Osteocyte (in vitro differentiated cells): ENCODE measurements at regions not wholly inside any gene's neighbourhood (a gene's known extent, or its start where the extent isn't known, plus 50 kb on each side); places are given as distances from the start of the nearest gene placed in this dataset.

ENCODE experiments used
- DNase-seq: peaks from one replicate; pipeline ENCODE4 v3.0.0; 2021; ENCODE audit warnings: mixed read lengths; ENCODE audit not compliant: unreplicated experiment; ENCODE audit errors: extremely low spot score
- H3K27ac Mint-ChIP-seq: one replicate; pipeline ENCODE4 v1.8.0; 2021; ENCODE audit warnings: mild to moderate bottlenecking, mixed read lengths; ENCODE audit not compliant: unreplicated experiment
- H3K27me3 Mint-ChIP-seq: one replicate; pipeline ENCODE4 v1.8.0; 2021; ENCODE audit warnings: mixed read lengths; ENCODE audit not compliant: unreplicated experiment
- H3K36me3 Mint-ChIP-seq: one replicate; pipeline ENCODE4 v1.8.0; 2021; ENCODE audit warnings: mixed read lengths; ENCODE audit not compliant: unreplicated experiment
- H3K4me1 Mint-ChIP-seq: one replicate; pipeline ENCODE4 v1.8.0; 2021; ENCODE audit warnings: mixed read lengths; ENCODE audit not compliant: unreplicated experiment
- H3K4me3 Mint-ChIP-seq: one replicate; pipeline ENCODE4 v1.8.0; 2021; ENCODE audit warnings: mild to moderate bottlenecking, moderate library complexity, mixed read lengths; ENCODE audit not compliant: unreplicated experiment
- H3K9me3 Mint-ChIP-seq: one replicate; pipeline ENCODE4 v1.8.0; 2021; ENCODE audit warnings: mixed read lengths; ENCODE audit not compliant: unreplicated experiment
- TF ChIP-seq, protein P1 (sequence below): fragments of 200-600 bp; sonication (generic); IDR thresholded peaks from 2 replicates; pipeline ENCODE4 v1.5.0; 2021; ENCODE audit warnings: antibody characterized with exemption, mild to moderate bottlenecking, moderate library complexity

DNA sequence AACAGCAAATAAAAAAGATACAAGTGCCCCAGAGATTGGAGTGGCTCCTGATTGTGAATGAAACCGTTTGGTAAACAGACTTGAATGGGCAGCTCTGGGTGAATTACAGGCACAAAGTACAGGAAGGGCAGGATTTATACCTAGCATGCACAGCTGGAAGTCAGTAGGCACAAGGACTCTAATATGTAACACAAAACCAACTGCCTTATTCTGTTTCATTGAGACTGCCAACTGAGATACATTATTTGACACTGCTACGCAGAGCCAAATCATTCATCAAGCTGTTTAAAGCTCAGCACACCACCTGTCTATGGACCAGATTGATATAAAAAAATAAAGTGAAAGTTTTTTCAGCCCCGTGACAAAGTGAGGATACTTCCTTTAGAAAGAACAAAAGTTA is 541.2 kb downstream of the NUP35 start:
- DNase-seq: no peak
- no peaks in the 10 kb centered on the region for H3K36me3 Mint-ChIP-seq
- H3K4me3 Mint-ChIP-seq: no peak overlapping the region
- TF ChIP-seq, protein P1, sequence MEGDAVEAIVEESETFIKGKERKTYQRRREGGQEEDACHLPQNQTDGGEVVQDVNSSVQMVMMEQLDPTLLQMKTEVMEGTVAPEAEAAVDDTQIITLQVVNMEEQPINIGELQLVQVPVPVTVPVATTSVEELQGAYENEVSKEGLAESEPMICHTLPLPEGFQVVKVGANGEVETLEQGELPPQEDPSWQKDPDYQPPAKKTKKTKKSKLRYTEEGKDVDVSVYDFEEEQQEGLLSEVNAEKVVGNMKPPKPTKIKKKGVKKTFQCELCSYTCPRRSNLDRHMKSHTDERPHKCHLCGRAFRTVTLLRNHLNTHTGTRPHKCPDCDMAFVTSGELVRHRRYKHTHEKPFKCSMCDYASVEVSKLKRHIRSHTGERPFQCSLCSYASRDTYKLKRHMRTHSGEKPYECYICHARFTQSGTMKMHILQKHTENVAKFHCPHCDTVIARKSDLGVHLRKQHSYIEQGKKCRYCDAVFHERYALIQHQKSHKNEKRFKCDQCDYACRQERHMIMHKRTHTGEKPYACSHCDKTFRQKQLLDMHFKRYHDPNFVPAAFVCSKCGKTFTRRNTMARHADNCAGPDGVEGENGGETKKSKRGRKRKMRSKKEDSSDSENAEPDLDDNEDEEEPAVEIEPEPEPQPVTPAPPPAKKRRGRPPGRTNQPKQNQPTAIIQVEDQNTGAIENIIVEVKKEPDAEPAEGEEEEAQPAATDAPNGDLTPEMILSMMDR: no peak
- no peak overlapping the region for H3K27ac Mint-ChIP-seq
- H3K27me3 Mint-ChIP-seq: no peaks in the 10 kb centered on the region
- H3K9me3 Mint-ChIP-seq: no peaks in the 10 kb centered on the region
- no peaks in the 10 kb centered on the region for H3K4me1 Mint-ChIP-seq

DNA sequence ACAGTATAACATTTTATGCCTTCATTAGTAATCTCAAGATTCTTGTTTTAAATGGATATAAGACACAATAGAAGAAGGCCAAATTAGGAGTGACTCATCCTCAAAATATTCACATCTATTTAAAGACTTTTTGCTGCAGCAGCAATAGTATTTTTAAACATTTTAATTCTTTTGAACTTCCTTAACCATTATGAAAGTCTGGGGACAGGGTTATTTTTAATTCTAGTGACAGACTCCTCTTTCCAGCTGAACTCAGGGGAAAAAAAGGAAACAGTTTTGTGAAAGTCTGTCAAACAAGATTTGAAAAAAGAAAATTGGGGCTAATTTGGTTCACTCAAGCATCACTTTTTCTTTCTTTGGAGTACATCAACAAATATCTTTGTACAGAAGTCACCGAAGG is 541.8 kb downstream of the NUP35 start:
- Mint-ChIP-seq H3K9me3 (no peaks in the 10 kb centered on the region), H3K36me3 (no peaks in the 10 kb centered on the region), H3K4me3 (no peak overlapping the region), H3K4me1 (no peaks in the 10 kb centered on the region), H3K27me3 (no peaks in the 10 kb centered on the region), H3K27ac (no peak overlapping the region)
- DNase-seq: no peak
- TF ChIP-seq, protein P1: no peak

DNA sequence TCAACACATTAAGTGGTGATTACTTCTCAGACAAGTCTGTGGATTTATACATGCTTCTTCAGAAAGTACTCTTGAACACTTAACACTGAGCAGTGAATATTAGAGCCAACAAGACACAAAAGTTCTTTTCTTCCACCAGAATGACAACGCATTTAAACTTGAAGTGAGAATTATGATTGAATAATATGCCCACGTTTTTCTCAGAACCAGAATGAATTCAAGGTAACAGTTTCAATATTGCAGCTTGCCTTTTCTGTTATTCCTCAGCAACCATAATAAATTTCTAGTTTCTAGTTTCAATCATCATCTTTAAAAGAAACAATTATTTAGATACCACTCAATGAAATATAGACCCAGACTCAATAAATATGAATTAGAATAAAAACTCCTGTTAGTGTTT is 547.0 kb downstream of the NUP35 start:
- DNase-seq: no peak
- TF ChIP-seq, protein P1: no peak
- no peaks in the 10 kb centered on the region for H3K9me3 Mint-ChIP-seq
- no peaks in the 10 kb centered on the region for H3K36me3 Mint-ChIP-seq
- no peak overlapping the region for H3K27ac Mint-ChIP-seq
- no peaks in the 10 kb centered on the region for H3K4me1 Mint-ChIP-seq
- peaks cover 2% of the 10 kb centered on the region for H3K27me3 Mint-ChIP-seq
- H3K4me3 Mint-ChIP-seq: no peak overlapping the region

DNA sequence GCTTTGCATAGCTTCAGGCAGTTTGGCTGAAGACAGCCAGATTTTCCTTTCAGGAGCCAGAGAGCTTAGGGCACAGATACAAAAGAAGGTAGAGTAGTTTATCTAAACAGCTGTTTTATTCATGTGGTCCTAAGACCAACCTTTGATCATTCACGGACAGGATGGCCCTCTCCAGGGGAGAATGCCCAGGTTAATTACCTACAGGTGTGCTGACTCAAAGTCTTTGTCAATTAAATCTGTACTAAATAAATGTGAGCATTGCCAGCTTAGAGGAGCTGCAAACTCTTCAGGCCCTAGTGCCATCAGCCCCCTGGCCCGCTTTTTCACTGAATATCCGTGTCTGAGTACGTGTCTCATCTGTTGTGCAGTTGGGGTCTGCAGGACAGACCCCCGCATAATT is 554.7 kb downstream of the NUP35 start:
- Mint-ChIP-seq H3K4me1 (no peaks in the 10 kb centered on the region), H3K27me3 (peaks cover 2% of the 10 kb centered on the region), H3K4me3 (no peak overlapping the region), H3K36me3 (no peaks in the 10 kb centered on the region), H3K9me3 (no peaks in the 10 kb centered on the region), H3K27ac (no peak overlapping the region)
- no peak for DNase-seq
- TF ChIP-seq, protein P1: no peak

DNA sequence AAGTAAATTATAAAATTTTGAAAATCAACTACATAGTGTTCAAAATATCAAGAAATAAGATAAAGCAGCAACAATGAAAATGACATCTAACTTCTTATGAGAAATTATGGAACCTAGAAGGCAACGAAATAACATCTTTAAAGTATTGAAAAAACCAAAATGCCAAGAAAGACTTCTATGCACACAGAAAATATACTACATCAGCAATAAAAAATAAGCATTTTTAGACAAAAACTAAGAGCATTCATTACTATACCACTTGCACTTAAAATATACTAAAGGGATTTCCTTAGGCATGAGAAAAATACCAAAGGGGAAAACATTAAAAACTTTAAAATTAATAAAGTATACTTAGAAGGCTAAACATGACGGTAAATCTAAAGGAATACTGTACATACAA is 556.3 kb downstream of the NUP35 start:
- Mint-ChIP-seq H3K27ac (no peak overlapping the region), H3K27me3 (peaks cover 2% of the 10 kb centered on the region), H3K4me1 (no peaks in the 10 kb centered on the region), H3K9me3 (peaks cover 3% of the 10 kb centered on the region), H3K36me3 (no peaks in the 10 kb centered on the region), H3K4me3 (no peak overlapping the region)
- no peak for DNase-seq
- TF ChIP-seq, protein P1: no peak
